GM23338 (cell line): ENCODE measurements at regions not wholly inside any gene's neighbourhood (a gene's known extent, or its start where the extent isn't known, plus 50 kb on each side); places are given as distances from the start of the nearest gene placed in this dataset.

Experiments
- CREB1 ChIP-seq: fragments of 250-450 bp; sonication (Bioruptor Pico); IDR thresholded peaks from 2 replicates; pipeline ENCODE4 v1.5.0; 2020; ENCODE audit warnings: low read depth, mild to moderate bottlenecking, moderate library complexity
- CTCF ChIP-seq, 2 experiments: fragments of 200-600 bp in 1 of 2; sonication (generic) in 1 of 2; conservative IDR thresholded peaks; 2 replicates each; pipeline versions ENCODE4 v1.5.1 to v1.6.1; 2016 to 2017; ENCODE audit warnings: antibody characterized with exemption in 2 of 2, low read depth in 2 of 2, mild to moderate bottlenecking in 2 of 2, moderate library complexity in 1 of 2
- ETS1 ChIP-seq: IDR thresholded peaks from 2 replicates; pipeline ENCODE4 v1.6.1; 2016; ENCODE audit warnings: antibody characterized with exemption
- EZH2 ChIP-seq: fragments of 200-600 bp; sonication (generic); IDR thresholded peaks from one replicate; pipeline ENCODE4 v1.8.0; 2017; ENCODE audit warnings: antibody characterized with exemption, mild to moderate bottlenecking, low read depth; ENCODE audit not compliant: unreplicated experiment
- EZH2phosphoT487 ChIP-seq: fragments of 200-600 bp; sonication (generic); IDR thresholded peaks from one replicate; pipeline ENCODE4 v1.8.1; 2018; ENCODE audit warnings: antibody characterized with exemption; ENCODE audit not compliant: unreplicated experiment
- NANOG ChIP-seq: IDR thresholded peaks from 2 replicates; pipeline ENCODE4 v1.6.1; 2016; ENCODE audit warnings: antibody characterized with exemption, borderline replicate concordance
- POLR2AphosphoS5 ChIP-seq: IDR thresholded peaks from 2 replicates; pipeline ENCODE4 v1.6.1; 2016; ENCODE audit warnings: antibody characterized with exemption, low read depth
- ZNF114 ChIP-seq: fragments of 250-450 bp; sonication (Bioruptor Pico); IDR thresholded peaks from 2 replicates; pipeline ENCODE4 v1.5.0; 2020; ENCODE audit warnings: mild to moderate bottlenecking, moderate library complexity
- ZNF462 ChIP-seq: fragments of 250-450 bp; sonication (Bioruptor Pico); IDR thresholded peaks from 2 replicates; pipeline ENCODE4 v1.5.0; 2020; ENCODE audit warnings: mild to moderate bottlenecking, moderate library complexity

- TF ChIP-seq EZH2 (no peak), ZNF114 (no peak), CTCF (conservative IDR thresholded peaks at IDR 0.05; ENCODE audit: low read depth in 2 of 2) (no peak), ZNF462 (CRISPR knock-in tag) (no peak), POLR2AphosphoS5 (no peak), CREB1 (CRISPR knock-in tag) (no peak), EZH2phosphoT487 (no peak), ETS1 (no peak), NANOG (no peak)
Observed at GRCh38 chr7:110529175-110529574, 561.8 kb upstream of the LRRN3 start.
